ENCODE measurements at regions not wholly inside any gene's neighbourhood (a gene's known extent, or its start where the extent isn't known, plus 50 kb on each side); places are given as distances from the start of the nearest gene placed in this dataset.

GRCh38 chr5:87116825-87117512, 150.7 kb upstream of the RASA1 start:
- in situ Hi-C loops (cut with HindIII; ENCODE audit: low pct_unique_long_range_greater_than_20kb, low sequenced_read_pairs): no loop called here
- BruUV-seq (replicated peaks): no TSS peak
- TF ChIP-seq SIN3A (IDR thresholded peaks at IDR 0.05; ENCODE audit: borderline replicate concordance, insufficient read depth, low read depth, low read length) (no peak), TCF7L2 (IDR thresholded peaks at IDR 0.05; ENCODE audit: low read depth, low read length) (no peak), POLR2AphosphoS5 (IDR thresholded peaks at IDR 0.05; ENCODE audit: low read depth, low read length) (no peak)
- TF ChIP-seq, protein P1, sequence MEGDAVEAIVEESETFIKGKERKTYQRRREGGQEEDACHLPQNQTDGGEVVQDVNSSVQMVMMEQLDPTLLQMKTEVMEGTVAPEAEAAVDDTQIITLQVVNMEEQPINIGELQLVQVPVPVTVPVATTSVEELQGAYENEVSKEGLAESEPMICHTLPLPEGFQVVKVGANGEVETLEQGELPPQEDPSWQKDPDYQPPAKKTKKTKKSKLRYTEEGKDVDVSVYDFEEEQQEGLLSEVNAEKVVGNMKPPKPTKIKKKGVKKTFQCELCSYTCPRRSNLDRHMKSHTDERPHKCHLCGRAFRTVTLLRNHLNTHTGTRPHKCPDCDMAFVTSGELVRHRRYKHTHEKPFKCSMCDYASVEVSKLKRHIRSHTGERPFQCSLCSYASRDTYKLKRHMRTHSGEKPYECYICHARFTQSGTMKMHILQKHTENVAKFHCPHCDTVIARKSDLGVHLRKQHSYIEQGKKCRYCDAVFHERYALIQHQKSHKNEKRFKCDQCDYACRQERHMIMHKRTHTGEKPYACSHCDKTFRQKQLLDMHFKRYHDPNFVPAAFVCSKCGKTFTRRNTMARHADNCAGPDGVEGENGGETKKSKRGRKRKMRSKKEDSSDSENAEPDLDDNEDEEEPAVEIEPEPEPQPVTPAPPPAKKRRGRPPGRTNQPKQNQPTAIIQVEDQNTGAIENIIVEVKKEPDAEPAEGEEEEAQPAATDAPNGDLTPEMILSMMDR (IDR thresholded peaks at IDR 0.05): no peak
- TF ChIP-seq, protein P2, sequence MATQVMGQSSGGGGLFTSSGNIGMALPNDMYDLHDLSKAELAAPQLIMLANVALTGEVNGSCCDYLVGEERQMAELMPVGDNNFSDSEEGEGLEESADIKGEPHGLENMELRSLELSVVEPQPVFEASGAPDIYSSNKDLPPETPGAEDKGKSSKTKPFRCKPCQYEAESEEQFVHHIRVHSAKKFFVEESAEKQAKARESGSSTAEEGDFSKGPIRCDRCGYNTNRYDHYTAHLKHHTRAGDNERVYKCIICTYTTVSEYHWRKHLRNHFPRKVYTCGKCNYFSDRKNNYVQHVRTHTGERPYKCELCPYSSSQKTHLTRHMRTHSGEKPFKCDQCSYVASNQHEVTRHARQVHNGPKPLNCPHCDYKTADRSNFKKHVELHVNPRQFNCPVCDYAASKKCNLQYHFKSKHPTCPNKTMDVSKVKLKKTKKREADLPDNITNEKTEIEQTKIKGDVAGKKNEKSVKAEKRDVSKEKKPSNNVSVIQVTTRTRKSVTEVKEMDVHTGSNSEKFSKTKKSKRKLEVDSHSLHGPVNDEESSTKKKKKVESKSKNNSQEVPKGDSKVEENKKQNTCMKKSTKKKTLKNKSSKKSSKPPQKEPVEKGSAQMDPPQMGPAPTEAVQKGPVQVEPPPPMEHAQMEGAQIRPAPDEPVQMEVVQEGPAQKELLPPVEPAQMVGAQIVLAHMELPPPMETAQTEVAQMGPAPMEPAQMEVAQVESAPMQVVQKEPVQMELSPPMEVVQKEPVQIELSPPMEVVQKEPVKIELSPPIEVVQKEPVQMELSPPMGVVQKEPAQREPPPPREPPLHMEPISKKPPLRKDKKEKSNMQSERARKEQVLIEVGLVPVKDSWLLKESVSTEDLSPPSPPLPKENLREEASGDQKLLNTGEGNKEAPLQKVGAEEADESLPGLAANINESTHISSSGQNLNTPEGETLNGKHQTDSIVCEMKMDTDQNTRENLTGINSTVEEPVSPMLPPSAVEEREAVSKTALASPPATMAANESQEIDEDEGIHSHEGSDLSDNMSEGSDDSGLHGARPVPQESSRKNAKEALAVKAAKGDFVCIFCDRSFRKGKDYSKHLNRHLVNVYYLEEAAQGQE (IDR thresholded peaks at IDR 0.05; ENCODE audit: insufficient read depth in 1 of 2, low read depth in 2 of 2, low read length in 1 of 2): no peak

GRCh38 chr5:87119588-87119987, 148.1 kb upstream of the RASA1 start:
- ATAC-seq: no peak
- Histone ChIP-seq H3K36me3 (ENCODE audit: control insufficient read depth, insufficient read depth, low read length) (no peaks in the 10 kb centered on the region), H3K27me3 (ENCODE audit: control insufficient read depth, insufficient read depth, low read length) (no peaks in the 10 kb centered on the region), H3K9me3 (ENCODE audit: control insufficient read depth, insufficient read depth, low read depth, low read length) (no peaks in the 10 kb centered on the region), H3K27ac (ENCODE audit: low read length) (no peak overlapping the region), H3K4me3 (ENCODE audit: low read depth in 2 of 2, low read length in 2 of 2) (no peak overlapping the region), H3K4me1 (ENCODE audit: control insufficient read depth, insufficient read depth, low read length) (no peaks in the 10 kb centered on the region)
- in situ Hi-C loops (cut with HindIII; ENCODE audit: low pct_unique_long_range_greater_than_20kb, low sequenced_read_pairs) (no loop called here), intact Hi-C loops (cut with micrococcal nuclease; ENCODE audit: unreplicated experiment) (no loop called here)
- no TSS peak for BruUV-seq (replicated peaks)
- CTCF ChIA-PET: no interaction called here
- POLR2A ChIA-PET: no interaction called here
- DNase-seq (ENCODE audit: low read depth, low spot score): no peak
- TF ChIP-seq, protein P2 (IDR thresholded peaks at IDR 0.05; ENCODE audit: insufficient read depth in 1 of 2, low read depth in 2 of 2, low read length in 1 of 2): no peak
- TF ChIP-seq, protein P1 (IDR thresholded peaks at IDR 0.05): no peak
- no peak for TF ChIP-seq TCF7L2 (IDR thresholded peaks at IDR 0.05; ENCODE audit: low read depth, low read length)
- no peak for TF ChIP-seq POLR2AphosphoS5 (IDR thresholded peaks at IDR 0.05; ENCODE audit: low read depth, low read length)
- TF ChIP-seq SIN3A (IDR thresholded peaks at IDR 0.05; ENCODE audit: borderline replicate concordance, insufficient read depth, low read depth, low read length): no peak

More at GRCh38 chr5:87116825-87117512, 150.7 kb upstream of the RASA1 start:
- Histone ChIP-seq H3K9me3 (ENCODE audit: control insufficient read depth, insufficient read depth, low read depth, low read length) (no peaks in the 10 kb centered on the region), H3K4me3 (ENCODE audit: low read depth in 2 of 2, low read length in 2 of 2) (no peak overlapping the region), H3K4me1 (ENCODE audit: control insufficient read depth, insufficient read depth, low read length) (no peaks in the 10 kb centered on the region), H3K27me3 (ENCODE audit: control insufficient read depth, insufficient read depth, low read length) (no peaks in the 10 kb centered on the region), H3K36me3 (ENCODE audit: control insufficient read depth, insufficient read depth, low read length) (no peaks in the 10 kb centered on the region), H3K27ac (ENCODE audit: low read length) (no peak overlapping the region)
- ChIA-PET POLR2A (no interaction called here), CTCF (interaction anchor here (0.7 kb wide), 1 partner anchor 271 kb away, joined by 4 read pairs; no protein-coding TSS in a partner anchor)
- no peak for DNase-seq (ENCODE audit: low read depth, low spot score)
- ATAC-seq: no peak
- intact Hi-C loops (cut with micrococcal nuclease; ENCODE audit: unreplicated experiment): no loop called here
